GM21619 (cell line): ENCODE measurements at regions not wholly inside any gene's neighbourhood (a gene's known extent, or its start where the extent isn't known, plus 50 kb on each side); places are given as distances from the start of the nearest gene placed in this dataset.
A peak's percentile ranks its signal among the peaks of the same experiment; 100 is the strongest.
"Not testable (repeated sequence)": the region's sequence is repeated elsewhere in the genome, so short reads cannot be mapped to it uniquely, and the experiment has no call there.

Source experiments
- ATAC-seq: cut with Tn5 transposase; IDR thresholded peaks from one replicate; pipeline ENCODE4 v1.9.1; 2021; ENCODE audit not compliant: unreplicated experiment

- ATAC-seq, result no peak
Observed at GRCh38 chr2:47728551-47728950, 54.4 kb upstream of the MSH6 start.

GRCh38 chr2:47727956-47728355 is 55.0 kb upstream of the MSH6 start:
- ATAC-seq, result no peak

GRCh38 chr2:47726978-47727377 is 56.0 kb upstream of the MSH6 start:
- not testable (repeated sequence) for ATAC-seq

- no peak for ATAC-seq
Observed at GRCh38 chr2:47725808-47726207, 57.1 kb upstream of the MSH6 start.

GRCh38 chr2:47724221-47724981 is 58.5 kb upstream of the MSH6 start:
- peak; percentile 84 for ATAC-seq

- ATAC-seq, result no peak
Observed at GRCh38 chr2:47721296-47721695, 61.6 kb upstream of the MSH6 start.

GRCh38 chr2:47720559-47720958 is 62.4 kb upstream of the MSH6 start:
- no peak for ATAC-seq

GRCh38 chr2:47720036-47720435 is 62.9 kb upstream of the MSH6 start:
- no peak for ATAC-seq

- peak; percentile 62 for ATAC-seq
Observed at GRCh38 chr2:47719099-47719498, 63.8 kb upstream of the MSH6 start.

GRCh38 chr2:47716307-47716706 is 66.6 kb upstream of the MSH6 start:
- ATAC-seq, result not testable (repeated sequence)

- no peak for ATAC-seq
Observed at GRCh38 chr2:47715552-47715951, 67.4 kb upstream of the MSH6 start.

GRCh38 chr2:47708801-47709499 is 74.0 kb upstream of the MSH6 start:
- peak; percentile 89 for ATAC-seq

- ATAC-seq, result no peak
Observed at GRCh38 chr2:47704287-47704686, 78.7 kb upstream of the MSH6 start.

- ATAC-seq, result no peak
Observed at GRCh38 chr2:47699533-47700215, 83.3 kb upstream of the MSH6 start.

- not testable (repeated sequence) for ATAC-seq
Observed at GRCh38 chr2:47698436-47698972, 84.4 kb upstream of the MSH6 start.

- ATAC-seq, result not testable (repeated sequence)
Observed at GRCh38 chr2:47697681-47698435, 85.1 kb upstream of the MSH6 start.

- ATAC-seq, result peak; percentile 66
Observed at GRCh38 chr2:47697000-47697601, 85.8 kb upstream of the MSH6 start.

- ATAC-seq, result no peak
Observed at GRCh38 chr2:47696478-47696831, 86.5 kb upstream of the MSH6 start.

GRCh38 chr2:47695800-47696477 is 87.0 kb upstream of the MSH6 start:
- no peak for ATAC-seq

- ATAC-seq, result not testable (repeated sequence)
Observed at GRCh38 chr2:47694451-47694850, 88.5 kb upstream of the MSH6 start.
